DMS53 treated with DMSO at 0.1 percent for 48 hours (cell line): ENCODE measurements at regions not wholly inside any gene's neighbourhood (a gene's known extent, or its start where the extent isn't known, plus 50 kb on each side); places are given as distances from the start of the nearest gene placed in this dataset.

ENCODE experiments used
- DNase-seq: peaks from one replicate; lab custom pipeline; 2025; ENCODE audit not compliant: unreplicated experiment; lab: John Stamatoyannopoulos, UW

DNA sequence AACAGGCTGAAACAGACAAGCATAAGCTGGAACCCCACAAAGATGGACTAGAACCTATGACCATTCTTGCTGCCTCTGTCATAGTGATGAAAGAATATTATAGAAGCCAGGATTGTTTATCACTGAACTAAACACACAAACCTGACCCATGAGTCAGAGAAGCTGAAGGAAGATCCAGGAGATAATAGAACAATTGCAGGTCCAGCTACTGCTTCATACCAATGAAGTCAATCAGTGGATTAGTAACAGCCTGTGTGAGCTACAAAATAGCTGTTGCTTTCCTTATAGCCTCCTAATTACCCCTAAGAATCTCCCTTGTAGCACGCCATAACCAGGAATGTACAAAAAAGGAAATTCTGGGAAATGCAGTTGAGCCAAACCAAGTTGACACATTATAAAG is 459.9 kb upstream of the ZNF462 start:
- DNase-seq = no peak

DNA sequence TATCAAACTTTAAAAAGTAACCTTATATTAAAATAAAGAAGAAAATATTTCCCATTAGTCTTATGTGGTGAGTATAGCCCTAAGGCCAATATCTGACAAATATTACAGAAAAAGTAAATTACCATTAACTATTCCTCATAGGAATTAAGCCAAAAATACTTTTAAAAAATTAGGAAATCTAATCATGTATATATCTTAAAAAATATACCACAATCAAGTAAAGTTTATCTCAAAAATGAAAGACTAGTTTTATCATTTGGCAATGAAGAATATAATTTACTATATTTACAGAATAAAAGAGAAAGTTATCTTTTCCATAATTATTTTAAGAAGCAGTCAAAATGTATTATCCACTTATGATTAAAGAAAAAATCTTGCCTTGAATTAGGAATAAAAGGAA is 458.8 kb upstream of the ZNF462 start:
- no peak for DNase-seq

DNA sequence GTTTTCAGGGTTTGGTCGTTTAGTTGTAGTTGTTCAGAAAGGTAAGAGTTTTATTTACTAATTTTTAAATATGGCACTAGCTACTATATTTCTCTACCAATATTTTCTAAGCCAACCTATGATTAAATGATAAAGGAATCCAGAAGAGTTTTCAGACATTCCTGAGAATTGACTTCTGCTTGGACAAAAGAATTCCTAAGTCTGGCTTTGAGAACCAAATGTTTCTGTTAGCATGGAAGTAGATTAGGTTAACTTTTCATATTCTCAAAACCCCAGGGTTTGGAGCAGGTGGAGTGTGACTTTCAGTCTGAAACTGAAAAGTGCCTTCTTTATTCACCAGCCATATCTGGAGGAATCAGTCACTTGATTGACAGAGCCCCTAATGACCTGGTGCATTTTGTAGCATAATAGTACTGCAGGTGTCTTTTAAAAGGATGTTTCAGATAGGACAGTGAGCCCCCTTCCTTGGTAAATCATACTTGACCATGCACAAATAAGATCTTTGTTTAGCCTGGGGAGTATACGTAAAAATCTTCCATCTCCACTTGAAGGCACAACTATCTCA is 457.0 kb upstream of the ZNF462 start:
- DNase-seq = no peak

DNA sequence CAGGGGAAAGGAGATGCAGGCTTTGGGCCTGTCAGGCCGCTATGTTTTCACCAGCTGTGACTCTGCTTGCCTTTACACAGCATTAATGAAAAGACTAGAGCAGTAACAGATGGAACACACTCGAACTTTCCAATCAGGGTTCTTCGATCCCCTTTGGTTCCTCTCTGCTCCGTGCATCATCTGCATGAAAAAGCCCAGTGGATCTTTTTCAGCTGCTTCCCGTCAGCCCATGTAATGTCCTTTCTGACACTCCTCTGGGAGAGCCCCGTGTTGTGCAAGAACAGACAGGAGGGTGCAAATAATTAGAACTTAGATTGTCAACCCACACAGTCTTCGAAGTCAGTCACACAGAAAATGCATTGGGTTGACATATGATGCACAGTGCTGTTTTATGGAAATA is 448.9 kb upstream of the ZNF462 start:
- no peak for DNase-seq

DNA sequence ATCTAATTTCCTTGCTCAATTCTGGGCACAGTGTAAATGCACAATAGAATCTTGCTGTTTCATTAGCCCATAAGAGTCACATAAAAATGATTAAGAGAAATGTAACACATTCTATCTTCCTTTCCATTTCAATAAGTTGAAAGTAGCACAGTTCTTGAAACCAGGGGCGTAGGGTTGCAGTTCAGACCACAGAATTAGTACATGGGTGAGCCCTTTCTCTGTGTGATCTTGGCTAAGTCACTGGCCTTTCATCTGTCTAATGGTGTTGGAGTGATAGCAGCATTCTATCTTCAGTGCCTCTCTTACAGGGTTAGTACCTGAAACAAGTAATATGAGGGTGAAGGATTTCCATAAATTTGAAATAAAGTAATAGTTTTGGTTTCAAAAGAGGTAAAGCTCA is 445.3 kb upstream of the ZNF462 start:
- DNase-seq = no peak

DNA sequence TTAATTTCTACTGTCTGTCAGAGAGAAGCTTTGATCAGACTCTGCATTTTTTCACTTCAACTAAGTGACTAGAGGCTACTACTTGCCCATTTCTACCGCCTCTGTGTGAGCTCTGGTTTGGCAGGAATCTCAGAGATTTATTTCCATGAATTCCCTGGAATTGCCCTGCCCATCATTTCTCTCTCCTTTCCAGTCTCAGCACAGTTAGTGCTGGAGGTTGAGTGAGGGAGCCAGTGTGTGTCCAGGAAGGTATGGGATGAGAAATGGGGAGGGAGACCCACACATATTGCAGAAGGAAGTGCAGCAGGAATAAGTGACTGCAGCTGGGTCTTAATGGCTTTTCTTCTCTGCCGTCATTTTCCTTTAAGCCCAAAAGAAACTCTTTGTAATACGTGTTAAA is 443.1 kb upstream of the ZNF462 start:
- no peak for DNase-seq

DNA sequence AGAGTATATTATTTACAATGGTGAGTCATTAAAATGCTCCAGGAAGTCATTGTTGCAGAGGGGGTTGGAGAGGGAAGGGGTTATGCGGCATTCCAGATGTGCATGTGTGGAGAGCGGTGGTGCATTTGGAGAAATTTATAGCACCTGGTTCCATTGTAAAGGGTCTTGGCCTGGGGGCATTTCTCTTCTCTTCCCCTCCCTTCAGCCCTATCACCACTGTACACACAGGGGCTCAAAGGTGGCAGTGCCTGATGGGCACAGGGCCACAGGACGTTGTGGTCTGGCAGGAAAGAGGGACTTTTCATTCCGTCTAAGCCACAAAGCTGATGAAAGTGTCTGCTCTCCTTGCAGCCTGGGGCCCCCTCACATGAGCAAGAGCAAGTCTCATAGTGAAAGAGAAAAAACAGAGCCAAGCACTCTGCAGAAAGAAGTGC is 442.4 kb upstream of the ZNF462 start:
- peak; percentile 31 for DNase-seq

DNA sequence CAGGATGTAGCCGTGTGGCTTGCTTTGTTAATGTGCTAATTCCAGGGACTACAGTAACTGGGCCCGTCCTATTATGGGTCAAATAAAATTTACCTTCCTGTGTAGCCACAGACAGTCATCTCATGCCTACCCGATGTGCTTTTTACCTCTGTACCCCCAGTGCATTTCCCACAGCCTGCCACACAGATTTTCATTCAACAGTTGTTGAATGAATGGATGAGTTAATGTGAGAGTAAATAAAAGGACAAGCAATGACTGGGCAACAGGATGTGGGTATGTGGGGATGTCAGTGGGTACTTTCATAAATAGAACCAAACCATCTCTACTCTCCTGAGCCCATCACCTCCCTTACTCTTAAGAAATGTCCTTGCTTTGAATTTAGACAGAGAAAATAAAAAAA is 441.2 kb upstream of the ZNF462 start:
- no peak for DNase-seq

DNA sequence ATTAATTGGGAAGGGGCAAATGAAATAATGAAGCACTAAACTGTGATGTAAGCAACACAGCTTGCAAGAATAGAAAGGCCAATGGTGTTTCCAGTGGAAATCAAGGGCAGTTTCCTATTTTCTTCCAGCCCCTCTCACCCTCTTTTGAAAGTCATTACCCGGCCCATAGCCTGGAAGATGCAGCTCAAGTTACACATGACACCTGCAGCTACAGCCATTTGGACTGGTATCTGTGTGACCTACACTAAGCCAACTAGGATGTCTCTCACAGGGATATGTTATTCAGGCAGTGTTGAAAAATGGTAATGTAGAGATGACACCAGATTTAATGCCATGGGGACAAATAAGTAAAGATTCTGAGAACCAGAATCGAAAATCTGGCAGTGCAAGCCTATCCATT is 439.4 kb upstream of the ZNF462 start:
- DNase-seq = no peak

DNA sequence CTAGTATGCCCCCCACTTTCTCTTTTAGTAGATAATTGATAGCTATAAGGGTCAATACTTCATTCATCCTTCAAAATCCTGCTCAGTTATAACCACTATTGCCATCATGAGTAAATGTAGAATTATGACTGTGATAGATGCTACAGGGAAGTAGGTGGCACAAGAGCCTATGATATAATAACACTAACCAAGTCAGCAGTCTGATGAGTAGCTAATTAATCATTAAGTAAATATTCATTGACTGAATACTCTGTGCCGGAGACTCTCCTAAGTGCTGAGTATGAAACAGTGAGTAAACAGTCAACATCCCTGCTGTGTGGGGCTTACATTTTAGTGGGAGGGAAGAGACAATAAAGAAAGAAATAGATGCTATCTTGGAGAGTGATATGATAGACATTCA is 430.3 kb upstream of the ZNF462 start:
- DNase-seq = peak; percentile 10

DNA sequence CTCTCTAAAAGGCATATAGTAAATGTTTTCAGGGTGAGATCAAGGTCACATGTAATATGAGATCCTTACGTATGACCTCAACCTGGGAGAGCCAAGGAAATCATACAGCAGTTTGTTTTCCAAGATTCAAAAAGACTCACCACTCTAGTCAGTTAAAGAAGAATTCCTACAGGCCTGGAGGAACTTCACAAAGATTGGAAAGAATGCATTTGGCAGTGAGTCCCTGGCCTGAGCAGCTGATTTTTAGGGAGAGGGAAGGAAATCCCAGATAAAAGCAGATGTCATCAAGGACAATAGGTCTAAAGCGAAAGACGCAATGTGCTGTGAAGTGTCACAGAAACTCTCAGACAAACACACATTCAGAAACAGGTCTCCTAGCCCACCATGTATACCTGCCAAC is 424.0 kb upstream of the ZNF462 start:
- no peak for DNase-seq

DNA sequence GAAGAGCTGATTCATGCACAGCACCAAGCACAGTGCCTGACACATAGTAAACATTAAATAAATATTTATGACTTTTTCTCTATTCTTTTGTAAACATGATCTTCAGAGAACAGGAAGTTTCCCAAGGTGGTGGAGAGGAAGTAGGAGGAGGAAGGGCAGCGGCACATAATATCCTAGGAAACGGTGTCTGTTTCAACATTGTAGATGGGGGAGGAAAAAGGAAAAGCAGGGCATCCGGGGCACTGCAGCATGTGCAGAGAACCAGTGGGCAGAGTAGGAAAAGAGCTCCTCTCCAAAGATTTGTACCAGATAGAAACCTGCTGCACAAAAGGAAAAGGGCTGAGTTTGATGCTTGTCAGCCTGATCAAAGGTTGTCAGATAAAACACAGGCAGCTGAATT is 421.7 kb upstream of the ZNF462 start:
- DNase-seq = no peak

DNA sequence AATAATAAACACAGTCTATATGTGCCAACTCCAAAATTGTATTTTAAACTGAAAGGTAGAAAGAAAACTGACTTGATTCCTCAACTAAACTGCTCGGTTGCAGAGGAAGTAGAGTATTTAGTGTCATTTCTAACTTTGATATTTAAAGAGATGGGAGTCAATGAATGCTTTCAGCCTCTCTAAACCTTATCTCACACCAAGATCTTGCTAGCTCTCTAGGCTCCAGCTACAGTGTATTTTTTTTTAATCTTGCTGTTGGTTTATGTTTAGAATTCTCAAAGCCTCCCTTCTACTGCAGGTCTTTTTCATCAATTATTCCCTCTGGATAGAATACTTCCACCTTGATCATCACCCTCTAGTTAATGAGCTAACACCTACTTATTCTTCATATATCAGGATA is 419.4 kb upstream of the ZNF462 start:
- DNase-seq = no peak

DNA sequence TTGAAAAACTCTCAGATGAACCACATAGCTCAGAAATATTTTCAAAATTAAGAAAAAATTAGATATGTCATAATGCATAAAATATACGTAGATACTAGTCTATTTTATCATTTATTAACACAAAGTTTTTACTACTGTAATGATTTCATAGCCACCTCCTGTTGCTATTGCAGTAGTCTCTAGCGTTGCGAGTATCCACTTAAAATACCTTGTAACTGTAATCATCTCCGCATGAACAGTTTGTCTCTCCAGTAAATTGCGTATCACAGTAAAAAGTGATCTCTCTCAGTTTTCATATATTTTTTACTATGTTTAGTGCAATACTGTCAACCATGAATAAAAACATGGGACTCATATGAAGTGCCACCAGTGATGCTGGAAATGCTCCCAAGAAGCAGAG is 417.9 kb upstream of the ZNF462 start:
- DNase-seq = no peak

DNA sequence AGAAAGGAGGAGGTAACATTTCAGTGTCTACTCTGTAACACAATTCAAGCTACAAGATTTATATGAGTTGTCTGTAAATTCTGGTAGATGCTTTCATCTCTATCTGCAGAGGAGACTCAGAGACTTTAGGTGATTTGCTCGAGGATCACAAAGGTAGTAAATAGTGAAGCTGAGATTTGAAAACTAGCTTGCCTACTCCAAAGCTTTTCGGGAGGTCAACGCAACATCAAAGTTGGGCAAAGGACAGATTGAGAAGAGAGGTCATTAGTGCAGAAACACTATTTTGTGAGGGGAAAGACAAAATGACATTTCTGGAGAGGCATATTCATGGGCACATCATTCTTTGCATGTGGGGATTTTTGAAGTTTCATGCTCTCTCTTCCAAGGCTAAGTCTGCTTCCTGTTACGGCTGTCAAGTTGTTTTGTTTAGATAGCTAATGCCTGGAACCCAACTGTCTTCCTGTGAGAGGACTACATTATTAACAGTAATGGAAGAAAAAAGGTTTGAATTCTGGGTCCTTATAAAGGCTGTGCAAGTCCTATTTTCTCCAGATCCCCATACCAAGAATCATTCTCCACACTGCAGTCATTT is 413.5 kb upstream of the ZNF462 start:
- no peak for DNase-seq

DNA sequence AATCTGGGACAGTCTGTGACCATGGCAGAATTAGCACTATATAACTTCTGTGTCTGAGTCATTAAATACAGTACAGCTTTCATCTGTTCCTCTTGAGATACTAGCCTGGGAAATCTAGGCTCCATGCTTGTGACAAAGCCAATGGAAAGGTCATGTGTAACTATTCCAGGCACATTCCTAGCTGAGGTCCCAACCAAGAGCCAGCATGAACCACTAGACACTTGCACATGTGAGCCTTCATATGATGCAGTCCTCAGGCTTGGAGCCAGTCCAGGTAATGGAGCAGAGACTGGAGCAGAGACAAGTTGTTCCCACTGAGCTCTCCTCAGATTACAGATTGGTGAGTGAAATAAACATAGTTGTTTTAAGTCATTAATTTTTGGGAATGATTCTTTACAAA is 412.4 kb upstream of the ZNF462 start:
- DNase-seq = no peak

DNA sequence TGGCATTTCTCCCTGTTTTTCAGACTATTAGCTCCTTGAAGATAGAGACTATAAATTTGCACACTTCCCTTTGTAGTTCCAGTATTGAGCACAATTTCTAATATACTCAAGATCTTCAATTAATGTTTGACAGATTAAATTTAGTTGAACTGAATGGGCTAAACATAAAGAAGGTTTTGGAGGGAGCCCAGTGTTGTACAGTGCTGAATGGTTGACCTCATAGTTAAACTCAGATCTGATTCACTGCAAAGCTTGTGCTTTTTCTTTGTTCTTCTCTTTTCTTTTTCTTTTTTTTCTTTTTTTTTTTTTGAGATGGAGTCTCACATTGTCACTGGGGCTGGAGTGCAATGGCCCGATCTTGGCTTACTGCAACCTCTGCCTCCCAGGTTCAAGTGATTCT is 411.7 kb upstream of the ZNF462 start:
- no peak for DNase-seq

DNA sequence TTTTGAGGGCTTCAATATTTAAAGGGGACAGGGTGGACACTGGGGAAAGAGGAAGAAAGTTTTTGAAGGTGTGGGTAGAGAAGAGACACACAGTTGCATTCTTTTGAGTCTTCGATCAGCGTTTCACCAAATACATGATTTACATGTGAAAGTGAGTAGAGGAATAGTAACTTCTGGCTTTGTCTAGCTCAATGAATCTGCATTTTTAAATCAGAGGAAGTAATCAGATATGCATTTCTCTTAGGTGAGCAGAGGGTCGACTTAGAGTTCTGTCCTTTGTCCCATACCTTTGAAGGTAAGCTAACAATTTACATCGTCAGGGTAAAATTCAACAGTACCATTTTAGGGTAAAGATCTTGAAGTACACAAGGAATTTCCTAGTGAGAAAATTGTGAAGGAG is 406.4 kb upstream of the ZNF462 start:
- no peak for DNase-seq

DNA sequence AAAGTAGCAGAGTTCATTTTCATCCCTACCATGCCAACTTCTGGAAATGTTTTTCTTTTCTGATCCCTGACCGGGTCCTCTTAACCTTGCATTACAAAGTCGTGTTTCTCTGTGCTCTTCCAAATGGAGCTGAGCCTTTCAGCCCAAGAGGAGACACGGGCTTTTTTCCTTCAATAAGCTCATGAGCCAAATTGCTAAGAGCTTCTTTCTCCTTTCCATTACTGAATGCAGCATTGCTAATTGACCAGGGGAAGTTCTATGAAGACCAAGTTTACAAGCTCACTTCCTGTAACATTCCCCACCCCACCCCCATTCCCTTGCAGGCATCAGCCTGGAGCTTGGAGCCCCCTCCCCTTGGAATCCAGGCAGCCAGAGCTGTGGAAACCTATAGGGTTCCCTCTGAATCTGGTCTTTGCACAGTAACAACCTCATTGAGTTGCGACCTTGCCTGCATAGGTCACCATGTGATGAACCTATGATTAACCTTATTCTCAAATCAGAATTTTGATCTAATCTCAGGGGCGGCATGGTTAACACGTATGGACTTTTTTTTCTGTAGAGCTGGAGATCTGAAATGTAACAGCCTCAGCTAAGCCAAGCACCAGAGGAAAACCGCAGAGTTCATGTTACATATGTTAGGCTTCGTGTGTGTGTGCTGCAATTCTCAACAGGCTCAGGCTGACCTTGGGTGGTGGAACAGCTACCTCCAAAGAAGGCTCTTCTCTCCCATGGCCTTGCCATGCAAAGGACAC is 395.7 kb upstream of the ZNF462 start:
- no peak for DNase-seq

DNA sequence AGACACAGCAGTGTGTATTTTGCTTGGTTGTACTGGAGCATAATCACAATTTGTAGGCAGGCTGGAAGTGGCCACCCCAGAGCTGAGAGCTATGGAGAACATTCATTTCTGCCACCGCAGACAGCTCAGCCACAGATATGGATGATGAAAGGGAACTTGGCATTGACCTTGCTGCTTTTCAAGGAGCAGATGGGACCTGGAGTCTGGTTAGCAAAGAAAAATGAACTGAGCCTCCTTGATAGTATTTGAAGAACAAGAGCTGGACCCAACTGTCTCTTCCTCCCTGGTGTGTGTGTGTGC is 395.2 kb upstream of the ZNF462 start:
- DNase-seq = no peak

DNA sequence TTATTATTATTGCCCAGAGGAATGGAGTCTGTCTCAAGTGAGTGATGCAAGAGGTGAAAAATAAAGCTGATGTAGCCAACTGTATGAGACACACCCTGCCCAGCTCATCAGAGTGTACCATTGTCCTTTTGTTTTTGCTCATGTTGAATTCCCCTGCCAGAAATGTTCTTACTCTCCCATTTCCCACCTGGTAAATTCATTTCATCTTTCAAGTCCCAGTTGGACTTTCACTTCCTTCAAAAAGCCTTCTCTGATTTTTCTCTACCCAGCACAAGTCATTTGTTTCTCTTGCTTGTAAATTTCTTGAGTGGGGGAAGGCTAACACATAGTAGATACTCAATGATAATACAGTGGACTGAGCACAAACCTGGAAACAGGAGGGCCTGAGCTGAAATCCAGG is 394.5 kb upstream of the ZNF462 start:
- DNase-seq = no peak

DNA sequence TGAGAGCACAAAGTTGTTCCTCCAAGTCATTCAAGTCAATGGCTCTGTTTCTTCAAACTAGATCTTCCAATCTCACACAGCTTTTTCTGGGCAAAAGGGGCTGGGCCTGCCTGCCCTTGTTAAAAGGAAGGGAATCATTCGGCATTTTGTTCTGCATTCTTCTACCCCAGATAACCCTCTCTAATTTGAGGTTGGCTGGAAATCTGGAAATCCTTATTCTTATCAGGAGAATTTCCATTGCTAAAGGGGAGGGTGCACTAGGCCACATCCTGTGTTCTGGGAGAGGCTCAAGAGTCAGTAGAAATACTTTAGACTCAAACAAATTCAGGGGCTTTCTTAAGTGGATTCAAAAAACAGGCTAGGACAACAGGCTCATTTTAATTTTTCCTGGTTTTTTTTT is 384.7 kb upstream of the ZNF462 start:
- DNase-seq = no peak

DNA sequence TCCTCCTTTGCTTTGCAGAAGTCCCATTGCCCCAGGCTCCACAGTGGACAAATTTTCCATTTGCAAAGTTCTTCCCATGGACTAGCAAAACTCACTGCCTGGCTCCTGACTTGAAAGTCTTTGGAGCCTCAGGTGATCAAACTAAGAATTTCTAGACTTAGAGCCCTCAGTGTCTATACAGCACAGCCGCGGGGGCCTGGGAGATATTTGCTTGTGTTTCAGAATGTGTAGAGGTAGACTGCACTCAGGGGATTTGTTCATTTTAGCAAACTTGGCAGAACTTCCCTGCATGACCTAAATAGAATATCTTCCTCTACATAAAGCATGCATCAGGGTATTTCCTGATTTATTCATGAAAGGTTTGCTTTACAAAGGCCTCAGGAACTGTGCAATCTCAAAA is 384.2 kb upstream of the ZNF462 start:
- no peak for DNase-seq
